H9 (cell line): ENCODE measurements at regions not wholly inside any gene's neighbourhood (a gene's known extent, or its start where the extent isn't known, plus 50 kb on each side); places are given as distances from the start of the nearest gene placed in this dataset.

Source experiments
- DNase-seq: peaks from one replicate; pipeline ENCODE4 v3.0.0-alpha.2; 2017
- H2AFZ ChIP-seq: one replicate; pipeline ENCODE4 v1.6.1; 2013; ENCODE audit warnings: mild to moderate bottlenecking, low read length, control low read depth, moderate library complexity
- H2AK5ac ChIP-seq: 2 replicates; pipeline ENCODE4 v1.6.1; 2013; ENCODE audit warnings: low read length, control low read depth, mixed read lengths; ENCODE audit not compliant: insufficient read length
- H2BK120ac ChIP-seq: one replicate; pipeline ENCODE4 v1.6.1; 2013; ENCODE audit warnings: low read depth, mild to moderate bottlenecking, low read length, control low read depth, inconsistent platforms; ENCODE audit not compliant: poor library complexity, severe bottlenecking
- H2BK12ac ChIP-seq: 2 replicates; pipeline ENCODE4 v1.6.1; 2013; ENCODE audit warnings: low read length, control low read depth, mixed read lengths, low read depth; ENCODE audit not compliant: insufficient read length
- H2BK15ac ChIP-seq: 2 replicates; pipeline ENCODE4 v1.6.1; 2013; ENCODE audit warnings: low read depth, low read length, control low read depth
- H2BK20ac ChIP-seq: one replicate; pipeline ENCODE4 v1.6.1; 2013; ENCODE audit warnings: low read depth, mild to moderate bottlenecking, low read length, control low read depth, inconsistent platforms; ENCODE audit not compliant: poor library complexity, severe bottlenecking
- H2BK5ac ChIP-seq: 2 replicates; pipeline ENCODE4 v1.6.1; 2013; ENCODE audit warnings: low read length, control low read depth, mixed read lengths; ENCODE audit not compliant: insufficient read length
- H3K14ac ChIP-seq: 2 replicates; pipeline ENCODE4 v1.6.1; 2013; ENCODE audit warnings: low read length, control low read depth; ENCODE audit not compliant: insufficient read depth
- H3K18ac ChIP-seq: 2 replicates; pipeline ENCODE4 v1.6.1; 2013; ENCODE audit warnings: low read depth, mild to moderate bottlenecking, mixed read lengths, low read length, control low read depth; ENCODE audit not compliant: insufficient read length
- H3K23ac ChIP-seq: 2 replicates; pipeline ENCODE4 v1.6.1; 2013; ENCODE audit warnings: low read length, control low read depth, mixed read lengths, low read depth; ENCODE audit not compliant: insufficient read length
- H3K23me2 ChIP-seq: 2 replicates; pipeline ENCODE4 v1.6.1; 2013; ENCODE audit warnings: low read depth, mild to moderate bottlenecking, mixed read lengths, low read length, control low read depth; ENCODE audit not compliant: insufficient read length, poor library complexity, severe bottlenecking
- H3K27ac ChIP-seq: 2 replicates; pipeline ENCODE4 v1.5.1; 2013; ENCODE audit warnings: low read length, control low read depth, mixed read lengths, low read depth; ENCODE audit not compliant: insufficient read length
- H3K27me3 ChIP-seq: 2 replicates; pipeline ENCODE4 v1.6.1; 2013; ENCODE audit warnings: low read length, control low read depth, inconsistent platforms; ENCODE audit not compliant: insufficient read depth
- H3K4ac ChIP-seq: 2 replicates; pipeline ENCODE4 v1.6.1; 2013; ENCODE audit warnings: low read depth, mild to moderate bottlenecking, control low read depth, inconsistent platforms, low read length, moderate library complexity
- H3K4me1 ChIP-seq: 2 replicates; pipeline ENCODE4 v1.6.1; 2013; ENCODE audit warnings: low read length, control low read depth, inconsistent platforms; ENCODE audit not compliant: insufficient read depth
- H3K4me2 ChIP-seq: 2 replicates; pipeline ENCODE4 v1.6.1; 2013; ENCODE audit warnings: low read length, control low read depth, mixed read lengths; ENCODE audit not compliant: insufficient read length, insufficient read depth
- H3K56ac ChIP-seq: 2 replicates; pipeline ENCODE4 v1.6.1; 2013; ENCODE audit warnings: low read depth, mild to moderate bottlenecking, mixed read lengths, low read length, control low read depth; ENCODE audit not compliant: insufficient read length
- H3K79me1 ChIP-seq: 2 replicates; pipeline ENCODE4 v1.6.1; 2013; ENCODE audit warnings: low read depth, mild to moderate bottlenecking, moderate library complexity, low read length, control low read depth, inconsistent platforms; ENCODE audit not compliant: insufficient read depth, poor library complexity, severe bottlenecking
- H3K79me2 ChIP-seq: 2 replicates; pipeline ENCODE4 v1.6.1; 2013; ENCODE audit warnings: low read length, control low read depth, inconsistent platforms; ENCODE audit not compliant: insufficient read depth
- H3K9ac ChIP-seq: 2 replicates; pipeline ENCODE4 v1.6.1; 2013; ENCODE audit warnings: low read length, control low read depth, mixed read lengths; ENCODE audit not compliant: insufficient read length; ENCODE audit errors: extremely low read depth
- H3K9me3 ChIP-seq: one replicate; pipeline ENCODE4 v1.6.1; 2013; ENCODE audit warnings: low read depth, low read length, inconsistent platforms; ENCODE audit not compliant: control insufficient read depth
- H3T11ph ChIP-seq: one replicate; pipeline ENCODE4 v1.6.1; 2013; ENCODE audit warnings: mild to moderate bottlenecking, low read length, control low read depth, inconsistent platforms
- H4K20me1 ChIP-seq: one replicate; pipeline ENCODE4 v1.6.1; 2013; ENCODE audit not compliant: control insufficient read depth, insufficient read length, insufficient read depth
- H4K5ac ChIP-seq: 2 replicates; pipeline ENCODE4 v1.6.1; 2013; ENCODE audit warnings: low read depth, mild to moderate bottlenecking, mixed read lengths, low read length, control low read depth; ENCODE audit not compliant: insufficient read length
- H4K8ac ChIP-seq: replicated peaks from 2 replicates; pipeline ENCODE4 v1.6.1; 2013; ENCODE audit warnings: low read length, control low read depth, mixed read lengths, low read depth; ENCODE audit not compliant: insufficient read length
- H4K91ac ChIP-seq: 2 replicates; pipeline ENCODE4 v1.6.1; 2013; ENCODE audit warnings: low read depth, mild to moderate bottlenecking, moderate library complexity, mixed read lengths, low read length, control low read depth; ENCODE audit not compliant: insufficient read length
- H3K27ac Mint-ChIP-seq, 3 experiments: 2 replicates in 2 of 3; 3 replicates in 1 of 3; pipeline ENCODE4 v1.8.0; 2020 to 2021; ENCODE audit warnings: mixed read lengths in 3 of 3, mild to moderate bottlenecking in 1 of 3, moderate library complexity in 1 of 3
- H3K27me3 Mint-ChIP-seq: 2 replicates; pipeline ENCODE4 v1.8.0; 2021; ENCODE audit warnings: low read depth, mild to moderate bottlenecking, moderate library complexity, mixed read lengths
- H3K36me3 Mint-ChIP-seq, 3 experiments: 2 replicates in 2 of 3; 3 replicates in 1 of 3; pipeline ENCODE4 v1.8.0; 2020 to 2021; ENCODE audit warnings: low read depth in 3 of 3, mixed read lengths in 3 of 3; ENCODE audit not compliant: insufficient read depth in 1 of 3
- H3K4me1 Mint-ChIP-seq, 2 experiments: 2 replicates each; pipeline ENCODE4 v1.8.0; 2020; ENCODE audit warnings: mixed read lengths in 2 of 2
- H3K4me3 Mint-ChIP-seq, 2 experiments: 2 replicates in 1 of 2; 3 replicates in 1 of 2; pipeline ENCODE4 v1.8.0; 2020 to 2021; ENCODE audit warnings: mild to moderate bottlenecking in 2 of 2, mixed read lengths in 2 of 2, moderate library complexity in 1 of 2
- H3K9me3 Mint-ChIP-seq, 2 experiments: 2 replicates in 1 of 2; 3 replicates in 1 of 2; pipeline ENCODE4 v1.8.0; 2020; ENCODE audit warnings: mild to moderate bottlenecking in 2 of 2, mixed read lengths in 2 of 2, moderate library complexity in 1 of 2
- CTCF ChIP-seq: fragments of 200-600 bp; sonication (generic); conservative IDR thresholded peaks from 3 replicates; pipeline ENCODE4 v1.8.0; 2021; ENCODE audit warnings: antibody characterized with exemption, mild to moderate bottlenecking
- WGBS: extraction: QIAGEN DNeasy Blood & Tissue Kit; methylation state at CpG from one replicate; pipeline ENCODE4 v1.1.7; 2013; ENCODE audit warnings: missing lambda C conversion rate, low lambda C conversion rate, mixed read lengths; ENCODE audit not compliant: insufficient read length; ENCODE audit errors: extremely low coverage; 5-methylcytosine and 5-hydroxymethylcytosine counted together

- Histone ChIP-seq H4K20me1 (no peaks in the 10 kb centered on the region), H3K27ac (no peak overlapping the region), H3K23me2 (no peaks in the 10 kb centered on the region), H3T11ph (no peak overlapping the region), H2AFZ (no peak overlapping the region), H4K91ac (no peak overlapping the region), H2BK5ac (no peak overlapping the region), H3K23ac (no peak overlapping the region), H2BK12ac (no peak overlapping the region), H3K9ac (no peak overlapping the region), H3K18ac (peak overlapping the region; percentile 1), H3K79me1 (no peaks in the 10 kb centered on the region), H3K4ac (no peak overlapping the region), H4K5ac (no peak overlapping the region), H2BK120ac (no peak overlapping the region), H3K79me2 (no peaks in the 10 kb centered on the region), H2BK15ac (no peak overlapping the region), H3K27me3 (no peaks in the 10 kb centered on the region), H3K9me3 (no peaks in the 10 kb centered on the region), H4K8ac (no peak overlapping the region), H2BK20ac (no peak overlapping the region), H2AK5ac (no peak overlapping the region), H3K4me1 (peaks cover 9% of the 10 kb centered on the region; the same call in 1 of the 2 replicates), H3K4me2 (no peak overlapping the region), H3K56ac (no peak overlapping the region), H3K14ac (no peak overlapping the region)
- no peak for DNase-seq
- H3K4me3 Mint-ChIP-seq: no peak overlapping the region
- peaks cover 32 to 38% of the 10 kb centered on the region in 2 experiments for H3K4me1 Mint-ChIP-seq
- no CpG with 5 or more reads among the region's 4 CpGs for WGBS
- no peaks in the 10 kb centered on the region for H3K36me3 Mint-ChIP-seq
- H3K27me3 Mint-ChIP-seq: peaks cover 2% of the 10 kb centered on the region; the same call in 1 of the 2 replicates
- TF ChIP-seq CTCF: no peak
- peaks cover 0 to 5% of the 10 kb centered on the region in 2 experiments; a peak in 2 of 5 replicates for H3K9me3 Mint-ChIP-seq
- H3K27ac Mint-ChIP-seq: peak overlapping the region in 2 of 3 experiments; percentile 74 to 82; a peak in 3 of 7 replicates
Measured at GRCh38 chr16:7218936-7219335, 113.7 kb upstream of the RBFOX1 start.
